A549 (cell line): ENCODE measurements at regions not wholly inside any gene's neighbourhood (a gene's known extent, or its start where the extent isn't known, plus 50 kb on each side); places are given as distances from the start of the nearest gene placed in this dataset.

Source experiments
- ATAC-seq, 2 experiments: fragments of 200-7000 bp in 1 of 2; fragments of >200 bp in 1 of 2; cut with Nextera tagmentation in 1 of 2; cut with Tn5 transposase in 1 of 2; 3 replicates each; pipeline versions ENCODE4 v1.8.0 to v1.9.1; 2018 to 2020; ENCODE audit warnings: mild to moderate bottlenecking in 1 of 2, moderate library complexity in 1 of 2
- CTCF ChIA-PET: fragments of 300-600 bp; sonication (Branson Sonifier 250); formaldehyde crosslinking; extraction: SDS; loops from one replicate; lab custom pipeline; 2021; ENCODE audit warnings: antibody characterized with exemption, inconsistent platforms; lab: Yijun Ruan, JAX
- POLR2A ChIA-PET: fragments of 350-600 bp; formaldehyde crosslinking; extraction: SDS; loops from one replicate; lab custom pipeline; 2021; ENCODE audit warnings: antibody characterized with exemption, inconsistent platforms; lab: Yijun Ruan, JAX
- DNase-seq, 2 experiments: peaks; one replicate each; pipeline versions ENCODE4 v3.0.0 to v3.0.0-alpha.2; 2011 to 2016; ENCODE audit warnings: low read depth in 1 of 2, low spot score in 1 of 2
- FAIRE-seq: peaks from 2 replicates; lab custom pipeline; 2011; peaks lifted over from hg19 to GRCh38; lab: Jason Lieb, UNC
- H3K27ac ChIP-seq, 2 experiments: fragments of >200 bp; sonication (Bioruptor Twin); formaldehyde crosslinking; 3 replicates each; pipeline ENCODE4 v1.5.1; 2016 to 2017
- H3K4me1 ChIP-seq: fragments of >200 bp; sonication (Bioruptor Twin); formaldehyde crosslinking; 3 replicates; pipeline ENCODE4 v1.6.1; 2016
- H3K4me2 ChIP-seq: fragments of >200 bp; sonication (Bioruptor Twin); formaldehyde crosslinking; 3 replicates; pipeline ENCODE4 v1.6.1; 2016
- H3K4me3 ChIP-seq: fragments of >200 bp; sonication (Bioruptor Twin); formaldehyde crosslinking; 3 replicates; pipeline ENCODE4 v1.5.1; 2016
- H3K9me3 ChIP-seq: fragments of >200 bp; sonication (Bioruptor Twin); formaldehyde crosslinking; 3 replicates; pipeline ENCODE4 v1.6.1; 2016
- CBX8 ChIP-seq: fragments of 200-600 bp; sonication (generic); IDR thresholded peaks from 2 replicates; pipeline ENCODE4 v1.6.1; 2016
- CEBPB ChIP-seq, 2 experiments: fragments of >200 bp in 1 of 2; sonication (Bioruptor Twin) in 1 of 2; formaldehyde crosslinking in 1 of 2; IDR thresholded peaks; 2 replicates each; pipeline ENCODE4 v1.6.1; 2012 to 2016
- CHD2 ChIP-seq: fragments of 150-350 bp; IDR thresholded peaks from 2 replicates; pipeline ENCODE4 v1.6.1; 2014; ENCODE audit warnings: low read length; ENCODE audit not compliant: partially characterized antibody
- CHD4 ChIP-seq: fragments of 200-600 bp; sonication (generic); IDR thresholded peaks from 2 replicates; pipeline ENCODE4 v1.6.1; 2016; ENCODE audit warnings: antibody characterized with exemption, mild to moderate bottlenecking, borderline replicate concordance
- CTCF ChIP-seq: fragments of >200 bp; sonication (Bioruptor Twin); formaldehyde crosslinking; IDR thresholded peaks from 3 replicates; pipeline ENCODE4 v1.5.1; 2016
- EP300 ChIP-seq, 2 experiments: fragments of >200 bp; sonication (Bioruptor Twin); formaldehyde crosslinking; IDR thresholded peaks; 2 replicates in 1 of 2; 3 replicates in 1 of 2; pipeline ENCODE4 v1.6.1; 2016 to 2017
- FOSB ChIP-seq: fragments of 250-450 bp; sonication (Bioruptor Pico); IDR thresholded peaks from 2 replicates; pipeline ENCODE4 v1.5.0; 2020; ENCODE audit warnings: mild to moderate bottlenecking, moderate library complexity
- HES2 ChIP-seq: fragments of >200 bp; sonication (Bioruptor Twin); formaldehyde crosslinking; IDR thresholded peaks from 2 replicates; pipeline ENCODE4 v1.6.1; 2016
- HOXB13 ChIP-seq: fragments of 250-450 bp; sonication (Bioruptor Pico); IDR thresholded peaks from 2 replicates; pipeline ENCODE4 v1.5.0; 2020; ENCODE audit warnings: low read depth, mild to moderate bottlenecking, moderate library complexity
- HOXB5 ChIP-seq: fragments of 250-450 bp; sonication (Bioruptor Pico); IDR thresholded peaks from 2 replicates; pipeline ENCODE4 v1.5.0; 2020; ENCODE audit warnings: mild to moderate bottlenecking, moderate library complexity
- KDM1A ChIP-seq: fragments of 200-600 bp; sonication (generic); IDR thresholded peaks from 2 replicates; pipeline ENCODE4 v1.6.1; 2016; ENCODE audit warnings: low read depth, mild to moderate bottlenecking
- KDM5A ChIP-seq: fragments of 200-600 bp; sonication (generic); IDR thresholded peaks from 2 replicates; pipeline ENCODE4 v1.6.1; 2016; ENCODE audit warnings: antibody characterized with exemption, mild to moderate bottlenecking
- MAFK ChIP-seq: fragments of 450-650 bp; IDR thresholded peaks from 2 replicates; pipeline ENCODE4 v1.6.1; 2014; ENCODE audit not compliant: partially characterized antibody
- MYC ChIP-seq: IDR thresholded peaks from 2 replicates; pipeline ENCODE4 v1.6.1; 2012; ENCODE audit warnings: mild to moderate bottlenecking, inconsistent platforms, low read length, improper control_type of control experiment, borderline replicate concordance
- RARB ChIP-seq: fragments of 250-450 bp; sonication (Bioruptor Pico); IDR thresholded peaks from 2 replicates; pipeline ENCODE4 v1.8.0; 2021; ENCODE audit warnings: mild to moderate bottlenecking, moderate library complexity
- RCOR1 ChIP-seq: fragments of 150-350 bp; IDR thresholded peaks from 2 replicates; pipeline ENCODE4 v1.6.1; 2014; ENCODE audit warnings: antibody characterized with exemption, low read length, low read depth
- RFX5 ChIP-seq: fragments of 450-650 bp; IDR thresholded peaks from 2 replicates; pipeline ENCODE4 v1.7.1; 2014; ENCODE audit warnings: antibody characterized with exemption, mild to moderate bottlenecking, moderate library complexity
- RNF2 ChIP-seq: fragments of 200-600 bp; sonication (generic); IDR thresholded peaks from 2 replicates; pipeline ENCODE4 v1.6.1; 2016; ENCODE audit warnings: low read depth, mild to moderate bottlenecking, antibody characterized with exemption, moderate library complexity, borderline replicate concordance
- SMC3 ChIP-seq: fragments of >200 bp; sonication (Bioruptor Twin); formaldehyde crosslinking; IDR thresholded peaks from 3 replicates; pipeline ENCODE4 v1.6.1; 2018; ENCODE audit warnings: inconsistent platforms
- USF2 ChIP-seq: fragments of 450-650 bp; IDR thresholded peaks from 2 replicates; pipeline ENCODE4 v1.6.1; 2014; ENCODE audit warnings: antibody characterized with exemption
- ZC3H11A ChIP-seq: fragments of 450-650 bp; IDR thresholded peaks from 2 replicates; pipeline ENCODE4 v1.6.1; 2014; ENCODE audit warnings: antibody characterized with exemption, mild to moderate bottlenecking
- ZFP36 ChIP-seq: fragments of 450-650 bp; IDR thresholded peaks from 2 replicates; pipeline ENCODE4 v1.6.1; 2014; ENCODE audit warnings: borderline replicate concordance; ENCODE audit not compliant: partially characterized antibody
- ZNF302 ChIP-seq: fragments of 250-450 bp; sonication (Bioruptor Pico); IDR thresholded peaks from 2 replicates; pipeline ENCODE4 v1.9.0; 2021; ENCODE audit warnings: inconsistent platforms, mild to moderate bottlenecking, moderate library complexity
- WGBS: methylation state at CpG from one replicate; pipeline ENCODE4 v1.1.6; 2017; ENCODE audit errors: missing lambda C conversion rate; 5-methylcytosine and 5-hydroxymethylcytosine counted together
- TF ChIP-seq, protein P1 (sequence below): fragments of 200-600 bp; sonication (generic); IDR thresholded peaks from 2 replicates; pipeline ENCODE4 v1.6.1; 2016; ENCODE audit warnings: antibody characterized with exemption, mild to moderate bottlenecking, moderate library complexity

DNA sequence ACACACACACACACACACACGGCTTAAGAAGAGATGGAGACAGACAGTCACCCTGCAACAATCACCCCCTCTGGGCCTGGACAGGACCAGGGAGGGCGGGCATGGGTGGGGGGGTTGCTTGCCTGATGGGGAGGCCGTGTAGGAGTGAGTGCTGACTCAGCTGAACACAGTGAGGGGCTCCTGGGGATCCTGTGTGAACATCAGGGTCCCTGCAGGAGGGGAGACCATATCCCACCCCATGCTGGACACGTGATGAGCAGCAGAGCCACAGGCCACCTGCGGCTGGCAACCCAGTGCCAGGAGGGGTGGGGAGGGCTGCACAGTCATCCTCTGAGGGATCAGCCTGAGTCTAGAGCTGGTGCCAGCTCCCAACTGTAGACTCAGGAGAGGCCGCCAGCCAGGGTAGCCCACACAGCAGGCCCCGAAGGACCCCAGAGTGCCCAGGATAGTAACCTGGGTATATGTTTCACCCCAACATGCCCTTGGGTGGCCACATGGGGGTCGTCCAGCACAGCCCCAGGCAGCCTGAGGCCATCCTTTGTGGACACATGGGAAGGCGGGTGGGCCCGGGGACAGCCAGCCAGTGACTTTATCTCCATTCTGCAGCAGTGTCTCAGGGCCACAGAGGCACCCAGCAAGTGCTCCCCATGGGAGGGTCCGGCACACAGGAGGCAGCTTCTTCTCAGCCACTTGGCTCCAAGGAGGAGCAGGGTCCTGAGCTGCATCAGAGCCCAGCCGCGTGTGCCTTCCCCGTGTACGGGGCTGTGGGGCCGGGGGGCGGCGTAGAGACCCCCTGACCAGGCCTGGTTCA, 73.7 kb upstream of the SFSWAP start:
- no peak overlapping the region for H3K27ac ChIP-seq
- ChIA-PET POLR2A (no interaction called here), CTCF (no interaction called here)
- no peak overlapping the region for H3K4me2 ChIP-seq
- DNase-seq (no peak), FAIRE-seq (no peak), ATAC-seq (no peak)
- no peak overlapping the region for H3K4me3 ChIP-seq
- no peaks in the 10 kb centered on the region for H3K9me3 ChIP-seq
- WGBS, result 19% methylated on average over 8 of the region's 18 CpGs
- TF ChIP-seq HOXB13 (CRISPR knock-in tag) (no peak), MAFK (peak; percentile 60)
- no peaks in the 10 kb centered on the region for H3K4me1 ChIP-seq

DNA sequence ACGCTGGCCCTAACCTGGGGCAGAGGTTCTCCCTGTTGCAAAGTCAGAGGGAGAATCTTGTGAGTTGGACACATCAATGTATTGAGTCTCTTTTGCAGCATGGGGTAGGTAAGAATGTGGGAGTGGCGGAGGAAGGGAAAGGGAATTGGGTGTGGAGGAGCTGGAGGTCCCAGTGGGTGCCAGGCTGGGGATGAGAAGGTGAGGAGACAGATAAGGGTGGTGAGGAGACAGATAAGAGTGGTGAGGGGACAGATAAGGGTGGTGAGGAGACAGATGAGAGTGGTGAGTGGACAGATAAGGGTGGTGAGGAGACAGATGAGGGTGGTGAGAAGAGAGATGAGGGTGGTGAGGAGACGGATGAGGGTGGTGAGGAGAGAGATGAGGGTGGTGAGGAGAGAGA, 72.9 kb upstream of the SFSWAP start:
- H3K4me3 ChIP-seq, result no peak overlapping the region
- no peak overlapping the region for H3K4me2 ChIP-seq
- ChIA-PET CTCF (no interaction called here), POLR2A (no interaction called here)
- no peak for ATAC-seq
- no peaks in the 10 kb centered on the region for H3K4me1 ChIP-seq
- no peak overlapping the region for H3K27ac ChIP-seq
- 8% methylated on average over 3 of the region's 3 CpGs for WGBS
- no peak for TF ChIP-seq HOXB5 (CRISPR knock-in tag)
- TF ChIP-seq RNF2, result no peak
- no peak for TF ChIP-seq CHD4
- no peak for TF ChIP-seq USF2
- no peak for TF ChIP-seq EP300 (IDR thresholded peaks at IDR 0.05)
- TF ChIP-seq RARB, result no peak
- no peak for TF ChIP-seq RFX5
- TF ChIP-seq ZNF302, result no peak
- no peak for TF ChIP-seq KDM1A
- TF ChIP-seq CEBPB (IDR thresholded peaks at IDR 0.05), result no peak
- TF ChIP-seq HOXB13 (CRISPR knock-in tag), result no peak
- no peak for TF ChIP-seq KDM5A
- no peak for TF ChIP-seq CBX8
- TF ChIP-seq MYC, result no peak
- no peak for TF ChIP-seq CHD2
- no peaks in the 10 kb centered on the region for H3K9me3 ChIP-seq
- FAIRE-seq, result no peak
- DNase-seq, result no peak

DNA sequence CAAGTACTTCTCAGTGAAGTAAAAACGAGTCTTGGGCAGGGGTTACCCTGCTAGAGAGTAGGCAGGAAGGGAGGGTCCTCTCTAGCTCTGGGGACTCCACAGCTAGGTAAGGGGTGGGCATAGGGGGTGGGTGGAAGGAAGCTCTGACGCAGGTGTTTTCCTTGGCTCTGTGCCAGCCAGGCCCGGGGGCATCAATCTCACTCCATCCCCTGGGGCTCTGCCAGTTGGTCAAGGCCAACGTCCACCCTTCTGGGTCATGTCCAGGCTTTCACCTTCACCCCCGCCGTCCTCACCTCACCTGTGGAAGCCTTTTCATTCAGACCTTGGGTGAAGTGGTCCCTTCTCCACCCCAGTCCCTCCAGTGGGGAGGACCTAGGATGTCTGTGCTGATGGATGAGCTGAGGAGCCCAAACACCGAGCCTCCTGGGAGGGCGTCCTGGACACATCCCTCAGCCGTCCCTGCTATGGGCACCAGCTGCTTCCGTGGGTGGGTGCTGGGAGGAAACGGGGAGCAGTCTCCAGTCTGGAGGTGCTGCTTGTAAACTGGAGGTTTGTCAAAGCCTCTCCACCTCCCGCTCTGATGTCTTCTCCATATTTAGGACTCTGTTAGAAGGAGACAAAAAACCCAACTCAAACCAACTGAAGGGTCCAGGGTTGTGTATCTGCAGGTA, 71.5 kb upstream of the SFSWAP start:
- ATAC-seq (no peak), DNase-seq (no peak), FAIRE-seq (no peak)
- Histone ChIP-seq H3K4me1 (no peaks in the 10 kb centered on the region), H3K27ac (no peak overlapping the region), H3K9me3 (no peaks in the 10 kb centered on the region), H3K4me3 (no peak overlapping the region), H3K4me2 (no peak overlapping the region)
- TF ChIP-seq SMC3 (no peak), ZFP36 (no peak), CTCF (no peak), RCOR1 (no peak), ZC3H11A (no peak), FOSB (no peak), HES2 (no peak), KDM5A (no peak)
- TF ChIP-seq, protein P1, sequence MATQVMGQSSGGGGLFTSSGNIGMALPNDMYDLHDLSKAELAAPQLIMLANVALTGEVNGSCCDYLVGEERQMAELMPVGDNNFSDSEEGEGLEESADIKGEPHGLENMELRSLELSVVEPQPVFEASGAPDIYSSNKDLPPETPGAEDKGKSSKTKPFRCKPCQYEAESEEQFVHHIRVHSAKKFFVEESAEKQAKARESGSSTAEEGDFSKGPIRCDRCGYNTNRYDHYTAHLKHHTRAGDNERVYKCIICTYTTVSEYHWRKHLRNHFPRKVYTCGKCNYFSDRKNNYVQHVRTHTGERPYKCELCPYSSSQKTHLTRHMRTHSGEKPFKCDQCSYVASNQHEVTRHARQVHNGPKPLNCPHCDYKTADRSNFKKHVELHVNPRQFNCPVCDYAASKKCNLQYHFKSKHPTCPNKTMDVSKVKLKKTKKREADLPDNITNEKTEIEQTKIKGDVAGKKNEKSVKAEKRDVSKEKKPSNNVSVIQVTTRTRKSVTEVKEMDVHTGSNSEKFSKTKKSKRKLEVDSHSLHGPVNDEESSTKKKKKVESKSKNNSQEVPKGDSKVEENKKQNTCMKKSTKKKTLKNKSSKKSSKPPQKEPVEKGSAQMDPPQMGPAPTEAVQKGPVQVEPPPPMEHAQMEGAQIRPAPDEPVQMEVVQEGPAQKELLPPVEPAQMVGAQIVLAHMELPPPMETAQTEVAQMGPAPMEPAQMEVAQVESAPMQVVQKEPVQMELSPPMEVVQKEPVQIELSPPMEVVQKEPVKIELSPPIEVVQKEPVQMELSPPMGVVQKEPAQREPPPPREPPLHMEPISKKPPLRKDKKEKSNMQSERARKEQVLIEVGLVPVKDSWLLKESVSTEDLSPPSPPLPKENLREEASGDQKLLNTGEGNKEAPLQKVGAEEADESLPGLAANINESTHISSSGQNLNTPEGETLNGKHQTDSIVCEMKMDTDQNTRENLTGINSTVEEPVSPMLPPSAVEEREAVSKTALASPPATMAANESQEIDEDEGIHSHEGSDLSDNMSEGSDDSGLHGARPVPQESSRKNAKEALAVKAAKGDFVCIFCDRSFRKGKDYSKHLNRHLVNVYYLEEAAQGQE, result no peak
- POLR2A ChIA-PET, result no interaction called here
- CTCF ChIA-PET, result interaction anchor here (1.8 kb wide), 1 partner anchor 507 kb away, joined by 4 read pairs; no protein-coding TSS in a partner anchor
- WGBS, result 4% methylated on average over 10 of the region's 12 CpGs
